Tibial nerve (tissue), 4 donors: ENCODE measurements at regions not wholly inside any gene's neighbourhood (a gene's known extent, or its start where the extent isn't known, plus 50 kb on each side); places are given as distances from the start of the nearest gene placed in this dataset.

Experiments used
- CTCF ChIP-seq, 5 experiments: fragments of 200-600 bp in 3 of 5; fragments of 450-650 bp in 2 of 5; sonication (generic) in 3 of 5; IDR thresholded peaks; one replicate each; pipeline ENCODE4 v1.5.1; 2016 to 2019; ENCODE audit warnings: antibody characterized with exemption in 5 of 5, mild to moderate bottlenecking in 3 of 5, moderate library complexity in 2 of 5
- EP300 ChIP-seq, 2 donors: sonication (generic); formaldehyde crosslinking; IDR thresholded peaks; one replicate each; pipeline ENCODE4 v1.6.1; 2017; ENCODE audit warnings: antibody characterized with exemption in 2 of 2, mild to moderate bottlenecking in 1 of 2
- POLR2A ChIP-seq, 2 donors: fragments of 450-650 bp; IDR thresholded peaks; one replicate each; pipeline ENCODE4 v1.6.1; 2017; ENCODE audit warnings: antibody characterized with exemption in 2 of 2, mild to moderate bottlenecking in 2 of 2, moderate library complexity in 2 of 2

- TF ChIP-seq CTCF (IDR thresholded peaks at IDR 0.05) (no peak), POLR2A (IDR thresholded peaks at IDR 0.05) (no peak), EP300 (IDR thresholded peaks at IDR 0.05) (no peak)
Observed at GRCh38 chr9:124149992-124150391, 107.8 kb upstream of the NEK6 start.
